HEK293T (cell line): ENCODE measurements at regions not wholly inside any gene's neighbourhood (a gene's known extent, or its start where the extent isn't known, plus 50 kb on each side); places are given as distances from the start of the nearest gene placed in this dataset.

ENCODE experiments used
- CTCF ChIA-PET: fragments of 350-600 bp; formaldehyde crosslinking; extraction: SDS; loops from one replicate; lab custom pipeline; 2021; ENCODE audit warnings: antibody characterized with exemption, inconsistent platforms; lab: Yijun Ruan, JAX
- POLR2A ChIA-PET: fragments of 350-600 bp; formaldehyde crosslinking; extraction: SDS; loops from one replicate; lab custom pipeline; 2020; ENCODE audit warnings: antibody characterized with exemption, inconsistent platforms; lab: Yijun Ruan, JAX
- DNase-seq: peaks from one replicate; pipeline ENCODE4 v3.0.0; 2012; ENCODE audit warnings: mixed read lengths; ENCODE audit errors: extremely low spot score
- ARNT ChIP-seq: fragments of 450-650 bp; IDR thresholded peaks from 2 replicates; pipeline ENCODE4 v1.6.1; 2017; ENCODE audit warnings: mild to moderate bottlenecking
- BHLHE40 ChIP-seq: fragments of 450-650 bp; IDR thresholded peaks from 2 replicates; pipeline ENCODE4 v1.6.1; 2016; ENCODE audit warnings: mild to moderate bottlenecking, moderate library complexity, borderline replicate concordance
- ELF4 ChIP-seq: fragments of 450-650 bp; IDR thresholded peaks from 2 replicates; pipeline ENCODE4 v1.6.1; 2017; ENCODE audit warnings: antibody characterized with exemption
- FOXA1 ChIP-seq: fragments of 450-650 bp; IDR thresholded peaks from 2 replicates; pipeline ENCODE4 v1.6.1; 2016; ENCODE audit warnings: mild to moderate bottlenecking
- FOXK2 ChIP-seq: fragments of 450-650 bp; IDR thresholded peaks from 2 replicates; pipeline ENCODE4 v1.6.1; 2016; ENCODE audit warnings: mild to moderate bottlenecking
- FOXM1 ChIP-seq: fragments of 450-650 bp; IDR thresholded peaks from 2 replicates; pipeline ENCODE4 v1.6.1; 2017; ENCODE audit warnings: mild to moderate bottlenecking, borderline replicate concordance
- L3MBTL2 ChIP-seq: fragments of 450-650 bp; conservative IDR thresholded peaks from 2 replicates; pipeline ENCODE4 v1.6.1; 2016; ENCODE audit warnings: mild to moderate bottlenecking
- LEF1 ChIP-seq: fragments of 450-650 bp; IDR thresholded peaks from 2 replicates; pipeline ENCODE4 v1.6.1; 2017; ENCODE audit warnings: mild to moderate bottlenecking, borderline replicate concordance
- NFRKB ChIP-seq: fragments of 450-650 bp; IDR thresholded peaks from 2 replicates; pipeline ENCODE4 v1.6.1; 2016; ENCODE audit warnings: mild to moderate bottlenecking, moderate library complexity
- SP1 ChIP-seq: fragments of 450-650 bp; IDR thresholded peaks from 2 replicates; pipeline ENCODE4 v1.6.1; 2017
- SUZ12 ChIP-seq: fragments of 450-650 bp; IDR thresholded peaks from 2 replicates; pipeline ENCODE4 v1.6.1; 2016; ENCODE audit warnings: mild to moderate bottlenecking
- TARDBP ChIP-seq: fragments of 450-650 bp; IDR thresholded peaks from 2 replicates; pipeline ENCODE4 v1.6.1; 2016
- ZNF384 ChIP-seq: fragments of 450-650 bp; IDR thresholded peaks from 2 replicates; pipeline ENCODE4 v1.6.1; 2016
- TF ChIP-seq, protein P1 (sequence below): fragments of 450-650 bp; IDR thresholded peaks from 2 replicates; pipeline ENCODE4 v1.6.1; 2016

DNA sequence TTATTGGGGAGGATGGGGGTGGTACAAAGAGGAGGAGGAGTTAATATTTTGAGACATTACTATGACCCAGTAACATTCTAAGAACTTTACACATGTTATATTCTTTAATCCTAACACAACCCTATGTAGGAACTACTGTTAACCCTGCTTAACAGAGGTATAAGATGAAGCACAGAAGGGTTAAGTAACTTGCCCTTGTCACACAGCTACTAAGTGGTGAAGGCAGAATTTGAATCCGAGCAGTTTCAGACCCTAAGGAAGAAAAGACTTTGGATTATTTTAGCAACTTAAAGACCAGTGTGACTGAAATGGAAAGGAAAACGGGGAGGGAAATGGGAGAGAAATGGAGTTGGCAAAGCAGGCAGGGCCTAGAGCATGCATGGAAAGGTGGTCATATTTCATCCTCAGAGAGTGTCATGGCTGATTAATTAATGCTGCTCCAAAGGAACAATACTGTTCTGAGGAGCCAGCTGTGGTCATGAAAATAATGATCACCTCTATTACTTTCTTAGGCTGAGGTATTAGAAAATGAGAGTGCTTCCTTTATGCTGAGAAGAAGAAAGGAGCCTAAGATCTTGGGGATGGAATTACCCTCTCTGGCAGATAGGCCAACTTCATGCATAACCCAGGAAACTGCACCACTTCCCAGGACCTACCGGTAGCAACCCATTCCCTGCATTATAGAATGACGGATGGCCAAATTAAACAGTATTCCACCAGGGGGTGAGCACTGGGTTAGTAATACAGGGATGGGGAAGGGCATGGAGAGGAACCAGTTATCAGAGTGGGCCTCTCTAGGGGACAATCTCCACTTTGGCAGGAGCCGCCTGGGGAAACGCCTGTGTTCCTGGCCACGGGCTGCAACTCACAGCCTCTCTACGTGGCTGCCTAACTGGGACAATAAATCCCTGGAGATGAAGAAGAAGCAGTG lies 50.1 kb upstream of the TNFAIP3 start:
- CTCF ChIA-PET = no interaction called here
- DNase-seq = no peak
- TF ChIP-seq FOXM1 = no peak
- TF ChIP-seq BHLHE40 = no peak
- TF ChIP-seq FOXK2 = no peak
- no peak for TF ChIP-seq FOXA1
- TF ChIP-seq SUZ12 = no peak
- TF ChIP-seq LEF1 = no peak
- TF ChIP-seq TARDBP = no peak
- no peak for TF ChIP-seq ZNF384
- TF ChIP-seq, protein P1, sequence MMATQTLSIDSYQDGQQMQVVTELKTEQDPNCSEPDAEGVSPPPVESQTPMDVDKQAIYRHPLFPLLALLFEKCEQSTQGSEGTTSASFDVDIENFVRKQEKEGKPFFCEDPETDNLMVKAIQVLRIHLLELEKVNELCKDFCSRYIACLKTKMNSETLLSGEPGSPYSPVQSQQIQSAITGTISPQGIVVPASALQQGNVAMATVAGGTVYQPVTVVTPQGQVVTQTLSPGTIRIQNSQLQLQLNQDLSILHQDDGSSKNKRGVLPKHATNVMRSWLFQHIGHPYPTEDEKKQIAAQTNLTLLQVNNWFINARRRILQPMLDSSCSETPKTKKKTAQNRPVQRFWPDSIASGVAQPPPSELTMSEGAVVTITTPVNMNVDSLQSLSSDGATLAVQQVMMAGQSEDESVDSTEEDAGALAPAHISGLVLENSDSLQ = no peak
- TF ChIP-seq L3MBTL2 = no peak
- TF ChIP-seq NFRKB = no peak
- TF ChIP-seq ARNT = no peak
- no peak for TF ChIP-seq ELF4
- no peak for TF ChIP-seq SP1
- POLR2A ChIA-PET = no interaction called here
